GM18907 (cell line): ENCODE measurements at regions not wholly inside any gene's neighbourhood (a gene's known extent, or its start where the extent isn't known, plus 50 kb on each side); places are given as distances from the start of the nearest gene placed in this dataset.

Experiments used
- ATAC-seq: cut with Tn5 transposase; IDR thresholded peaks from one replicate; pipeline ENCODE4 v1.9.1; 2021; ENCODE audit warnings: mild to moderate bottlenecking, moderate library complexity; ENCODE audit not compliant: unreplicated experiment

DNA sequence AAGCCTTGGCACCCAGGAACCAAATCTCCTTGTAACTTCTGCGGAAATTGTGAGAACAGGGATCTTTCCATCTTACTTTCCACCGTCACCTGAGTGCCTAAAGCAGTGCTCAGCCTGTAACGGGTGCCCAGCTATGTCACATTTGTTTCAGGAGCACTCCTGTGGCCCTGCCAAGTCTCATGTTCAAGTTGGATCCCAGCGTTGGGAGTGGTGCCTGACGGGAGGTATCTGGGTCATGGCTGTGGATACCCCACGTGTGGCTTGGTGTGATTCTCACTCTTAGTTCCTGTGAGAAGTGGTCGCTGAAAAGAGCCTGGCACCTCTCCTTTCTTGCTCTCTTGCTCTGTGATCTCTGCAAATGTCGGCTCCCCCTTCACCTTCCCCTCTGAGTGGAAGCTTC is 114.9 kb downstream of the UQCRFS1 start:
- no peak for ATAC-seq

DNA sequence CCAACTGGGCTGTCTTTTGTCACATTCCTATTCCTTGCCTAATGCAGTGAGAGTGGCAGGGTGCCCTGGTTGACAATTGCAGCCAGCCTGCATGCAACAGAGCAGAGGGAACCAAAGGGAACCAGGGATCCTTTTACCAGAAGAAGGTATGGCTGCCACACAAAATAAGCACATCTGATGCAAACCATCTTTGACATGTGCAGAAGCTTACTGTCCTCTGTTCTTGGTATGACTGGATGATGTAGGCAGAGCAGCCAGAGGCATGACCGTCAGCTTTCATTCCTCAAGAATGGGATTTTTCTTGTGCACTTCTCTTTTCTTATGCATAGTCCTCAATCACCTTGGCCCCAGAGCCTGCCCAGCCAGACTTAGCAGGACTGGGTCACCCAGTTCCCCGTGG is 116.1 kb downstream of the UQCRFS1 start:
- no peak for ATAC-seq

DNA sequence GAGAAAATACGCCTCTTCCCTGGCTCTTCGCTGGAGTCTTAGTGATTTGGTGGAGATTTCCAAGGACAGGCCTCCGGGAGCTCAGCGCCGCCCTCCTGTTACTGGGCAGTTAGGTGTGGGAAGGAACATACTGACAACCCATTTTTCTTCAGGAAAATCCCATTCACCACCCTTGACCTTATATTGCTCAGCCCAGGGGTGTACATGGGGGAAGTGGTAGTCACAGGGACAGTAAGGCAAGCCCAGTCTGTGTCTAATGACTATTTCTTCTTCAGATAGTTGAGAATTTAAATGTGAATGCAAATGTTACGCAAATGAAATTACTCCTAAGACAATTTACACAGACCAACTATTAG is 119.4 kb downstream of the UQCRFS1 start:
- ATAC-seq = no peak

DNA sequence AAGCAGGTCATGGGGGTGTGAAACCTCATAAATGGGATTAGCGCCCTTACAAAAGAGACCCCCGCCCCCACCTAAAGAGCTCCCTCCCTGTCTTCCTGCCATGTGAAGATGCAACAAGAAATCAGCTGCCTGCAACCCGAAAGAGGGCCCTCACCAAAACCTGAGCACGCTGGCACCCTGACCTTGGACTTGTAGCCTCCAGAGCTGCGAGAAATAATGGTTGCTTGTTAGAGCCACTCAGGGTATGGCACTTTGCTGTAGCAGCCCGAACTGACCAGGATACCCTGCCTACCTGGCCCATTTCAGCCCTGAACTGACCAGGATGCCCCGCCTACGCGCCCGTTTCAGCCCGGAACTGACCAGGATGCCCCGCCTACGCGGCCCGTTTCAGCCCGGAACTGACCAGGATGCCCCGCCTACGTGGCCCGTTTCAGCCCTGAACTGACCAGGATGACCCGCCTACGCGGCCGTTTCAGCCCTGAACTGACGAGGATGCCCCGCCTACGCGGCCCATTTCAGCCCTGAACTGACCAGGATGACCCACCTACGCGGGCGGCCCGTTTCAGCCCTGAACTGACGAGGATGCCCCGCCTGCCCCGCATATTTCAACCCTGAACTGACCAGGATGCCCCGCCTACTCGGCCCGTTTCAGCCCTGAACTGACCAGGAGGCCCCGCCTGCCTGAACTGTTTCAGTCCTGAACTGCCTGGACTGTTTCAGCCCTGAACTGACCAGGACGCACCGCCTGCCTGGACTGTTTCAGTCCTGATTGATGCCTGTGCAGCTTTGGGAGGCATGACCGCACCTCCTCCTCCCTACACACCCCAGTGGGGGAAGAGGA is 120.0 kb downstream of the UQCRFS1 start:
- ATAC-seq = no peak

DNA sequence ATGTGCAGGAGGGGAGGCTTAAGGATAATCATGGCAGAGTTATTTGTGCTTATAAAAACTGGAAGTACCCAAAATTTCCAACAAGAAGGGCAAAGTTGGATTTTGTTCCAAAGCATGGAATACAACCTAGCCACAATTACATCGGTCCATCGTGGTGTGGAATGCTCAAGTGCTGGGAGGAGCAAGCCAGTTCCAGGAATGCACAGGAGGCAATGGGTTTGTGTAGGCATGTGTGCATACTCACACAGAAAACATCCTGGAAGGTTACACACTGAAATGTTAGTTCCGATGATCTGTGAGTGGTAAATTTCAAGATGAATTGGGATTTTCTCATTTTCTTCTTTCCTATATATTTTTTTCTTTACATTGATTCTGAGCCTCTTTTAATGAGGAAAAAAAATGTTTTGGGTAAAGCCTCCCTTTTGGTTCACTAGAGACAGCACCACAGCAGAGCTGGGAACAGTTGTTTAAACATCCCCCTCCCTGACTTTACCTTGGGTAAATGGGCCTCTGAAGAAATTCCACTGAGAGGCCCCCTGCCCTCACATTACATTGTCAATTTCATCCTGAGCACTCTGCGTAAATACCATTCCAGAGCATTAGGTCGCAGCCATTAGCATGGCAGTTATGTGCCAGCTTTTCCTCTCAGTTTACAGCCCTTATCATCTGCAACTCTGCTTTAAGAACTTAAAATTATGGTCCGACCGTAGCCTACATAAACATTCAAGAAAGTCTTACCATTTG is 122.0 kb downstream of the UQCRFS1 start:
- ATAC-seq = no peak

DNA sequence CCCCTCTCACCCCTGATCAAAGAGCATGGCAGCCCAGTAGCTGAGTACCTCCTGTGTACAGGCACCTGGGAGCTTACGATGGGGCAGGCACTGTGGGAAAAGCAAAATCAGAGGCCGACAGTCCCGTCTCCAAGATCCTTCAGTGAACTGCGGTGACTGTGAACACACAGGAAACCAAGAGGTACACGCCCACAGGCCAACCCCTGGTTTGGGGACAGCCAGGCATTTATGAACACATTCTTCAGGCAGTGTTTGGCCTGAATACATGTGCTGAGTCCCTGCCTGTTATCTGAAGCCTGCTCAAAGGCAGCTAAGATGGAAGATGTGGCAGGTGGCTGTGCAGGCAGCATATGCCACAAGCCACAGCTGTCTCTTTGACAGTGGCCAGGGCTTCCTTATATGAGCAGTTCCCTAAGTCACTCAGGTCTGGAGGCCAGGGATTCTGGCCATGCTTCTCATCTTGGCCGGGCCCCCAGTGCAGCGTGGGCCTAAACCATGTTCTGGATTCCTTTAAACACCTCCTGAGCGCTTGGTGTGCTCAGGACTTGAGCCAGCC is 123.6 kb downstream of the UQCRFS1 start:
- ATAC-seq = no peak

DNA sequence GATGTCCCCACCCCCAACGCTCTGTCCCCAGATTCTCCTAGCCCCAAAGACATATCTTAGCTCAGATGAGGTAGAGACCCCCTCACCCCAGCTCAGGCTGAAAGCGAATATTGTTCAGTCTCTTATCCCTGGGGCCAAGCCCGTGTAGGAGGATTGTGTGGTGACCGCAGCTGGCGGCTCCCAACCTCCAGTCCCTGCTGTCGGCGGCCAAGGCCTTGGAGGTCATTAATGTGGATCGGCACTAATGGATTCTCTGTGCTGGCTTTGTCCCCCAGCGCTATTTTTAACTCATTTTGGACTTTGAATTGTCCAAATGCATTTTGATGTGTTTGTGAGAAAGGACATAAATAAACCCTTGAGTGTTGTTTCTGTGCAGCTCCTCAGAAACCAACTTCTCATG is 124.2 kb downstream of the UQCRFS1 start:
- ATAC-seq = no peak

DNA sequence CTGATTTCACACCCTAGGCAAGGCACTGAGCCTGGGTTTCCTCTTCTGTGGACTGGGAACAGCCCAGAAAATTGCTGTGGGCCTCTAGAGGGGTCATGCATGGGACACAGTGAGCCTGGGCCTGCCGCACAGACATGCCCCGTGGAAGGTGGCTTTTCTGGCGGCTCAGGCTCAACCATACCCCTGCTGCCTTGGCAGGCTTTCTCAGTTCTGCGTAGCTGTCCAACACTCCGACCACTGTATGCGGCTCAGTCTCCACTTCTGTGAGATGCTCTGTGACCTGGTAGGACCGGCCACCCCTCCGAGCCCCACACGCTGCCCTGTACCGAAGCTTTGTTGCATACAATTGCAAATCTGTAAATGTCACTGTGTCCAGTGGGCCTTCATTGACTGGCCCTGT is 126.3 kb downstream of the UQCRFS1 start:
- ATAC-seq = no peak

DNA sequence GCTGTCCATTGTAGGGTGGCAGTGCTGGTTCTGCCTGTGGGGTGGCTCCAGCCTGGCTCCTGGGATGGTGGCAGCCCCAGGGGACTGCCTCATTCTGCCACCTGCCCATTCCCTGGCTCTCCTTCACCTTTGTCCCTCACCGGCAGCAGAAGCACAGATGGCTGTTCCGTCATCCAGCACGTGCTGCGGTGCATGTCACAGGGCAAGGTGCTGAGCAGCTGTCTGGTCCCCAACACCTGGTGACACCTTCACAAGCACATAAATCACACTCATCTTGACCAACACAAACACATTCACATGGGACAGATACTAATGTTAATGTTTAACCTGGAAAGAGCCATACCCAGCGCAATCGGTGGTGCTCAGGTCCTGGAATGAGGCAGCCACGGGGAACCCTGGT is 126.8 kb downstream of the UQCRFS1 start:
- ATAC-seq = no peak

DNA sequence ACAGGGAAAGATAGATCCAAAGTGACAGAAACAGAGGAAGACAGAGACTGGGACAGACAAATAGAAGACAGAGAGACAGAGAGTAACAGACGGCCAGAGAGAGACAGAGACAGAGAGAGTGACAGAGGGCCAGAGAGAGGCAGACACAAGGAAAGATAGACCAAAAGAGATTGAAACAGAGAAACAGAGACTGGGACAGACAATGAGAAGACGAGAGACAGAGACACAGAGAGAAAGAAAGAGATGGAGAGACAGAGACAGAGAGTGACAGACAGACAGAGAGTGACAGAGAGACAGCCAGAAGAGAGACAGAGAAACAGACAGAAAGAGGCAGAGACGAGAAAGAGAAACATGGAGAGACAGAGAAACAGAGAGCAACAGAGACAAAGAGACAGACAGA is 127.3 kb downstream of the UQCRFS1 start:
- no peak for ATAC-seq

DNA sequence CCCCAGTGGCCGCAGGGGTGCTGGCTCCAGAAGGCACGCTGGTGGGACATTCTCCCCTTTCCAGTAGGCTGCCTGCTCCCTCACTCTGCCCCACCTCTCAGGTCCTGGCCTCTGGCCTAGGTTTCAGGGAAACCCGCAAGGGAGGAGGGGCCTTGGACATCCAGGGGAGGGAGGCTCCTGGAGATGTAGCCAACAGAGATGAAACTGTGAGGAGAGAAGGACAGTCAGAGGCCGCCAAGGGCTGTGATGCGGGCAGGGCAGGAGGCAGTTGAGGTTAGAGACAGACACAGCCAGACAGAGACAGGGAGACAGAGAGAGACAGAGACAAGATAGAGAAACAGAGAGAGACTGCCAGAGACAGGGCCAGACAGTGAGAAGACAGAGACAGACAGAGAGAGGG is 127.7 kb downstream of the UQCRFS1 start:
- ATAC-seq = no peak

DNA sequence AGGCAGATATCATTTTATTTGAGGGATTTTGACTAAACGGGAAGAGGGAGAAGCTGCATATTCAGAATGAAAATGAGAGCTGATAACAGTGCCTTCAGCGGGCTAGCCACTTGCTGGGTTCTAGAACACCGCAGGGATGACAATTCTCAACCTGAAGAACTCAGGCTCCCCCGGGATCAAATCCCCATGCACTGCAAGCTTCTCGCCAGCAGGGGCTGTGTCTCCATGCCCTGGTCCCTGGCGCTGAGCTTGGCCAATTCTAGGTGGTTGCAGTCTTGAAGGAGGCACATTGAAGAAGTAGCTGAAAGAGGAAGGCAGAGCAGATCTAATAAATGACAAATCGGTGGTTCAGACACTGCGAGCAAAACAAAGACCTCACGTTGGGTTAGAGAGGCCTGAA is 128.7 kb downstream of the UQCRFS1 start:
- no peak for ATAC-seq

DNA sequence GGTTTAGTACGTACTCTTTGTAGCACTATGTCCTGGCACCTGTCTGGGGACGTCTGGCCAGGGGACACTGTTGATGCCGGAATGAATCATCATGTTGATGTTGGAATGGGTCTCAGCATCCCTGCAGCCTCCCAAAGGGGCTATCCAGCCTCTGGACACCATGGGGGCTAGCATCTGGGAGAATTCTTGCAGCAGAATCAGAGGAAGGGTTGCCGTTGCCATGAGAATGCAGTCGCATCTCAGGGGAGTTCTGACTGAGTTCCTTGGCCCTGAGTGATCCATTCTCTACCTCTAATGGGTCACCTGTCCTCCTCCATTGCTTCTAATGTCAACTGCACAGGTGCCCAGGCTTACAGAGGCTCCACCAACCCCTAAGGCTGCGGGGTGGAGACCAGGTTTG is 129.1 kb downstream of the UQCRFS1 start:
- ATAC-seq = no peak

DNA sequence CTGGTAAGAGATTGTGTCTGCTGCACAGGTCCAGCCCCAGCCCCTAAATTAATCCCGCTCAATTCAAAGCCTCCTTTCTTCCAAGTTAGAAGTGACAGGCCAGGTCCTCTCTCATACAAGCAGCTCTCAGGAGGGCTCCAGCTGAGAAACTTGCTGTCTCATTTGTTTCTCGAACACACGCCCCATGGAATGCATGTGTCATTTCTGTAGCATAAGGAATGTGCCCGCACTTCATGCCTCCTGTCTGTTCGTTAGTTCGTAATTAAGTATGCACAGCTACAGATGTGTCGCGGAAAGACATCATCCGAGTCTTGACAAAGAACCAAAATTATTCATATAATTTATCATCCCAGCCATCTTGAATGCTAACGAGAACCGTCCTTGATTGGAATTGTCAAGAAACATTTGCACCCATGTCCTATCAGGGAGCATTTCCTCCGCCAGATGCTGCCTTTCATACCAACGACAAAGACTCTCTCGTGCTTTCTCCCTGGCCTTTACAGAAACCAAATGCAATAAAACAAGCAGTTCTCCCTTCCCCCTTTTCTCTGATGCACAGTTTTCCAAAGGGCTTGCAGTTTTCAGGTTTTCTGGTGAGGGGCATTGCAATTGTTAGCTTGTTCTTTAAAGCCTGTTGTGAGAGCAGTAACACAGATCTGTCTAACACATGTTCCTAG is 133.5 kb downstream of the UQCRFS1 start:
- no peak for ATAC-seq

DNA sequence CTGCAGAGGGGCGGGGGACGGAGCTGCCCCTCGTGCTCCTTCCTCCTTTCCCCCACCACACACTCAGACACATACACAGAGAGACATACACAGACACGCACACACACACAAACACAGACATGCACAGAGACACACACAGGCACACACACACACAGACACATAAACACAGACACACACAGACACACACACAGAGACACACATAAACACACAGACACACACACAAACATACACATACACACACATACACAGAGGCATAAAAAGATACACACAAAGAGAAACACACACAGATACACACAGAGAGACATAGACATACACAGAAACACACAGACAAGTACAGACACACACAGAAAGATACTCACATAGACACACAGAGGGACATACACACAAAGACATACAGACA is 136.0 kb downstream of the UQCRFS1 start:
- no peak for ATAC-seq

DNA sequence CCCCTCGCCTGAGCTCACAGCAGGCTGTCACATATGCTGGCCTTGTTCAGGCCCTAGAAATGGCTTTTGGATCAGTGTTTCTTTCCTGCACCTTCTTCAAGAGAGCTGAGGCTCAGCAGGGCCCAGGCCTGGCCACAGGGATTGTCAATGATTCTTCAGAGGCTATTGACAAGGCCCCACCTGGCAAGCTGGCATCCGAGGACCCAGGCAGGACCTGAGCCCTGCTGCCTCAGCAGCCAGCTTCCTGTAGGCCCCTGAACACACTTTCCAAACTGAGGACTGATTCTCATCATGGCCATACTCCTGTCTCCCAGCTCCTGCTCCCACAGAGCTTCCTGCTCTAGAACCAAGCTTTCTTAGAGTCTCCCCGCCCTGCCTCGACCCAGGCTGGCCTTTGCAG is 136.8 kb downstream of the UQCRFS1 start:
- no peak for ATAC-seq

DNA sequence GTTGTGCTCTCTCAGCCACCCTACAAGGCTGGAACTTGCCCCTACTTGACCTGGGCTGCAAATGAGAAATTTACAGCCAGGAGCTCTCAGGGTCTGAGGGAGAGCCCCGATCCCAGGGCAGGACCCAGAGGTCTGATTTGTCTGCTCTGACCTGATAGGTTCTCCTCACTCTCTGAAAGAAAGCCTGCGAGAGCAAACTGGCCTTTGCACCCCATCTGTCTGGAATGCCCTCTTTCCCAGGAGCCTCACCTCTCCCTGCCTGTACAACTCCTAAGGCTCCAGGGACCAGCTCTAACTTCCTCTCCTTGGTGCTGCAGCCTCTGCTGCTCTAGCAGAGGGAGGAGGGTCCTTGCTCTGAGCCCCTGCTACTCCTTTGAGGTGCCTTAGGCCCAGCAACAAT is 137.8 kb downstream of the UQCRFS1 start:
- ATAC-seq = no peak

DNA sequence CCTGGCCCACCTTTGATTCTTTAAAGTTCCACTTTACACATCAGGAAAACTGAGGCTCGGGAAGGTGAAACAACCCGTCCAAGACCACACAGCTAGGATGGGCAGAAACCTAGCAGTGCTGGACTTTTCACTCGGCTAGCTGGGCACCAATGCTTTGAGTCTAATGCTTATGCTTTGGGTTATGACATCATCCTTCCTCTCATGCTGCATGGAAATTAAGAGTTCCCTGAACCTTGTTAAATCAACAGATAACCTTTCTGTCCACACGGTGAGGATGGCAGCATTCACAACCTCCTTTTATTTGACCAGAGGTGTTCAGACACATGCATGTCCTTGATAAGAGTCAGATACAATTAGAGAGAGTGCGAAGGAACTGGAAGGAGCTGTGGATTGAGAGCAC is 138.4 kb downstream of the UQCRFS1 start:
- ATAC-seq = no peak

DNA sequence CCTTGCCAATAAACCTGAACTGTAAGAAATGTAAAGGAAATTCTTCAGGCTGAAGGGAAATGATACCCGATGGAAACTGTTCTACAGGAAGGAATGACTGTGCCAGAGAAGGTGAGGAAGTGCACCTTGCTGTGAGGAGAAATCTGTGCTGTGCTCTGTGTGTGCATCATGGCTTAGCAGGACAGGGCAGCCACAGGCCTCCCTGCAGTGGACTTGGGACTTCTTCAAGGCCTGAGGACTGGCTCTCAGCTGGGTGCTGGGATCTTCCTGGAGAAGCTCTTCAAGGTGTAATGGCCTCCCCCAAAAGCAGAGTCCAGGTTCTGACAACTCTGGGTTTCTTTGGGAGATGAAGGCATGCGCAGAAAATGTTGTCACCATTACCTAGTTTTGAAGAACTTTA is 145.1 kb downstream of the UQCRFS1 start:
- ATAC-seq = no peak

DNA sequence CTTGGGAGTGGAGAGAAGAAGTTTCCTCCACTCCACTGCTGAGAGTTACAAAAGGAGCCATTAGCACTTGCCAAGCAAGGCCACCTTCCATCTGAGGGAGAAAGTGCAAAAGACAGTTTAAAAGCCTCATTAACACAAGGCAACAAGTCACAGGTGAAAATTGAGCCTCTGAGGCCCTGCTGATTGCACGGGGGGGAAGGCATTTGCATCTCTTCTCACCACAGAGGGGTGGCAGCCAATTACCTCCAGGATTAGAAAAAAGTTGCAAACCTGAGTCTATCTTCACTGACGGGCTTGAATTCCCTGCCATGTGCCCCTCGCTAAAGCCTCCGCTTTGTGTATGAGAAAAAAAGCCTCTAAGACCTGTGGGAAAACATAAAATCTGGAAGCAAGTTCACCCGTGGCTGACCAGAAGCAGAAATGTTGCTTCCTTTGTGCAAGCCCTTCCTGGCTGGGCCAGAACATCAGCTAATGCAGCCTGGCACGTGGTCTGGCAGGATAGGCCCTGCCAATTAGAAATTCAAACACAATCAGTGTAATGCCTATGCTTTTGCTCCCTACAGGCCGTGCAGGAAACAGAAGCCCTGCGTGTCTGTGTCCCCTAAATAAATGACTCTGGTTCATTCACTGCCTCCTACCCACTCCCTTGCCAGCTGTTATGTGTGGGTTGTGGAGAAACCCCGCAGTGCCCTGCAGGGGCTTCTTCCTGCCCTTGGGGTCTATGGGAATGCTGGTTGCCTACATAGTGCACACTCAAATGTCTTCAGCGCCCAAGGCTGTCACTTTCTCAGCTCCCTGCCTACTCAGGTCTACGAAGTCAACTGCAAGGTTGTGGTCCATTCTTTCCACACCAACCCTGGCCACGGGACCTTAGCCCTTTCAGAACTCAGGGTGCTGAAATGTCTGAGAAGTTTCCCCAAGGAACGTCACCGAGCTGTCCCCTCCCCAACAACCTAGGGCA is 150.2 kb downstream of the UQCRFS1 start:
- no peak for ATAC-seq
